GM18499 (cell line): ENCODE measurements at regions not wholly inside any gene's neighbourhood (a gene's known extent, or its start where the extent isn't known, plus 50 kb on each side); places are given as distances from the start of the nearest gene placed in this dataset.

Experiments
- ATAC-seq: cut with Tn5 transposase; IDR thresholded peaks from one replicate; pipeline ENCODE4 v1.9.1; 2021; ENCODE audit warnings: moderate number of reproducible peaks; ENCODE audit not compliant: insufficient read depth, unreplicated experiment

- no peak for ATAC-seq
Measured at GRCh38 chr18:54100920-54101470, 123.5 kb downstream of the MBD2 start.

GRCh38 chr18:54100466-54100865 lies 124.0 kb downstream of the MBD2 start:
- ATAC-seq, result no peak

GRCh38 chr18:54094474-54094873 lies 130.0 kb downstream of the MBD2 start:
- ATAC-seq, result no peak

DNA sequence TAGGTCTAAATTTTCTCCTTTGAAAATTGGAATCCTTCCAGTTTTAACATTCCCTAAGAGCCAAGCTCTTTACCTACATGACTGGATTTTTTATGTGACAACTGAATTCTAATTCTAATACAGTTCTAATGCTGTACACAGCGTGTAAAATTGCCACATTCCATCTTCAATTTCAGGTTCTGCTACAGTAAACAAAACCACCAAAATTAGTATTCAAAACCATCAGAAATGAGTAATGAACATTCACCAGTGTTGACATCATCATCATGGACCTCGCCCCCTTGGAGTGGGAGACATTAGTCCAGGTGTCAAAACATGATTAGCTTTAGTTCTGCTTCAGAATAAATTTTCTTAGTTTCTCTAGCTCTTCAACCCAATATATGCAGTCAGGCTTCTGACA lies 133.6 kb downstream of the MBD2 start:
- ATAC-seq, result no peak

- no peak for ATAC-seq
Measured at GRCh38 chr18:54089749-54090459, 134.6 kb downstream of the MBD2 start.

DNA sequence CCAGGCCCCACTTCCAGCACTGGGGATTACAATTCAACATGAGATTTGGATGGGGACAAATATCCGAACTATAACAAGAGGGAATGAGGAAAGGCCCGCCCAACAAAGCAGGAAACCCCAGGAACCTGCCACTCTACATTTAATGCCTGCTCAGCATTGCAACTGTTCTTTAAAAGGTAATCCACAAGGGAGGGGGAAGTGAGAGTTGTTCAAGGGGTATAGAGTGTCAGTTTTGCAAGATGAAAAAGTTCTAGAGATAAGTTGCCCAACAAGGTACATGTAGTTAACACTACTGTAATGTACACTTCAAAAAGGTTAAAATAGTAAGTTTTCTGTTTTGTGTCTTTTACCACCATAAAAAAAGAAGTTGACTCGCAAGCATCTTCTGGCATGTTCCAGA lies 137.6 kb downstream of the MBD2 start:
- no peak for ATAC-seq

GRCh38 chr18:54086046-54086802 lies 138.2 kb downstream of the MBD2 start:
- ATAC-seq, result peak; percentile 92

DNA sequence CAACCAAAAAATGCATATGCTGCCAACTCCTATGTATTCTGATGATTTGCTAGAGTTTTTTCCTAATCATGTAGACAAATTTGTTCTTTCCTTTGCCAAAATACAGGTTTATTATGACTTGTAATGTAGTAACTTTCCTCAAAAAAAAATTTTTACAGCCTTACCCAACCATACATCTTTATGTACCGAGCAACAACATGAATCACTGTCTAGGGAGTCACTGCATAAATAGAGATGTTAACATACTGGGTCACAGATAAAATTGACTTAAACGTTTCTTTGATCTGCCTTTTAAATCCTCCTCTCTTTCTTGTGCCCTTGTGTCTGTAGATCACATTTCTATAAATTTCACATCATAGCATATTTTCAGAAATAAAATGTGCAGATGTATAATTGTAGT lies 143.6 kb downstream of the MBD2 start:
- ATAC-seq, result no peak

GRCh38 chr18:54076166-54076565 lies 148.3 kb downstream of the MBD2 start:
- ATAC-seq, result no peak

- ATAC-seq, result no peak
Measured at GRCh38 chr18:54075689-54076088, 148.8 kb downstream of the MBD2 start.

DNA sequence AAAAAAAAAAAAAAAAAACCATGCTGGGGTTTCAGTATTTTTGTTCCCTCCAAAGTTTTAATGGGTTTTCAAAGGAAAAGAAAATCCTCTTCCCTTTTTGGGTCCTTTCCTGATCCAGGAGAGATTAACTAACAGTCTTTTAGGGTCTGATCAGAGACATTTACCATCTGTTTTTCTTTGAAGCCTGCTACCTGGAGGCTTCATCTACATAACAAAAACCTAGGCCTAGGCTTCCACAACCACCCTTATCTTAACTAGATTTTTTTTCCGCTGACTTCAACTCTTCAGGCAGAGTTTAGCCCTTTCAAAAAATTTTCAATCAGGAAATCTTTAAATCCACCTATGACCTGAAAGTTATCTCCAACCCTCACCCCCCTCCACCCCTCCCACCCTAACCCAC lies 154.7 kb downstream of the MBD2 start:
- no peak for ATAC-seq

GRCh38 chr18:54060343-54061005 lies 164.0 kb downstream of the MBD2 start:
- no peak for ATAC-seq

DNA sequence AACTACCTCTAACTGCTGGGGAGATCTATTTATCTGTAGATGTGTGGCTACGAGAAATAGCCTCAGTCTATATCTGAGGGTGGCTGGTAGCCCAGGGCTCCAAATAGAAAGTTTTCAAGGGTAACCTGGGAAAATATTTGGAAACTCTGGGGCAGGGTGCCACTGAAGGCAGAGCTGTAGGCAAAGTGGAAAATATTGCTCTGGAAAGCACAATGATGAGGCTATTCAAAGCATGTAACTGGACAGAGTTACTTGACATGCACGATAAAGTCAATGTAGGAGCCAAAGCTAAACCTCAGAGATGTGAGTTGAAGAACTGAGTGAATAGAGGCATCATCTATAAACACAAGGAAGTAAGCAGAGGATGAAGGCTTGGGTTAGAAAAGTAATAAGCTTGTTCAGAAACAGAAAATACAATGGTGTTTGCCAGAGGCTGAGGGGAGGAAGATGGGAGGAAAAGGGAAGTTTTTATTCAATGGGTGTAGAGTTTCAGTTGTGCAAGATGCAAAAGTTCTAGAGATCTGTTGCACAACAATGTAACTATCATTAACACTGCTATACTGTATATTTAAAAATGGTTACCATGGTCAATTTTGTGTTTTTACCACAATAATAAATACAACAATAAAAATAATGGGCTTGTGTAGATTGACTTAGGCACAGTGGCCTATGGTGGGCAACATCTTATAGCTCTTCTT lies 171.6 kb downstream of the MBD2 start:
- ATAC-seq, result no peak

GRCh38 chr18:54052259-54052658 lies 172.2 kb downstream of the MBD2 start:
- ATAC-seq, result no peak

- ATAC-seq, result no peak
Measured at GRCh38 chr18:54043484-54044251, 180.8 kb downstream of the MBD2 start.

DNA sequence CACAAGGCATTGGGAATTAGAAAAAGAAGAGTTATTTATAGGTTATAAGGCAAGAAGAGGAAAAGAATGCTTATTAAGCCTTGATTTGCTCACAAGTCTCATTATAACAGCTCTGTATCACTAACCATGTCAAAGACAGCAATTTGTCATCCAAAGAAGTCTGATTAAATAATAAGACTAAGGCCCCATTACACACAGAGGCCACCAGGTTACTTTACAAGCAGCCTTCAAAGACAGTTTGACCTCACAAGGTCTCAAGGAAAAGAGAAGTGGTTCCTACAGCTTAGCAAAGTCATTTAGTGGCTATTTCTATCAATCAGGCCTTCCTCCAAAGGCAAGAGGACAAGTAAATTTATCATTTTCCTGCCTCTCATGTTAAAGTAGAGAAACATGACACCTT lies 188.5 kb downstream of the MBD2 start:
- ATAC-seq, result no peak

- ATAC-seq, result no peak
Measured at GRCh38 chr18:54033052-54033451, 191.4 kb downstream of the MBD2 start.

- no peak for ATAC-seq
Measured at GRCh38 chr18:54032412-54032811, 192.1 kb downstream of the MBD2 start.

GRCh38 chr18:54031243-54031642 lies 193.2 kb downstream of the MBD2 start:
- no peak for ATAC-seq

- ATAC-seq, result no peak
Measured at GRCh38 chr18:54030434-54030833, 194.0 kb downstream of the MBD2 start.
